MM.1S (cell line): ENCODE measurements at regions not wholly inside any gene's neighbourhood (a gene's known extent, or its start where the extent isn't known, plus 50 kb on each side); places are given as distances from the start of the nearest gene placed in this dataset.
A peak's percentile ranks its signal among the peaks of the same experiment; 100 is the strongest.

Experiments
- DNase-seq: peaks from one replicate; pipeline ENCODE4 v3.0.0-alpha.2; 2015
- H2AFZ ChIP-seq: fragments of 300-600 bp; sonication (generic); 2 replicates; pipeline ENCODE4 v1.6.0; 2016; ENCODE audit warnings: antibody characterized with exemption, low read length
- H3F3A ChIP-seq: fragments of 300-600 bp; sonication (generic); 2 replicates; pipeline ENCODE4 v1.6.1; 2016; ENCODE audit warnings: mild to moderate bottlenecking, antibody characterized with exemption, low read length, moderate library complexity, mixed read lengths; ENCODE audit not compliant: insufficient read depth
- H3K27ac ChIP-seq: fragments of 300-600 bp; sonication (generic); 2 replicates; pipeline ENCODE4 v1.5.1; 2016; ENCODE audit warnings: mild to moderate bottlenecking, low read length
- H3K27me3 ChIP-seq: fragments of 300-600 bp; sonication (generic); replicated peaks from 2 replicates; pipeline ENCODE4 v1.6.0; 2016; ENCODE audit warnings: low read length; ENCODE audit not compliant: insufficient read depth
- H3K36me3 ChIP-seq: fragments of 300-600 bp; sonication (generic); replicated peaks from 2 replicates; pipeline ENCODE4 v1.6.1; 2016; ENCODE audit warnings: mild to moderate bottlenecking, low read length, mixed read lengths; ENCODE audit not compliant: insufficient read depth
- H3K4me1 ChIP-seq: fragments of 300-600 bp; sonication (generic); 2 replicates; pipeline ENCODE4 v1.6.1; 2016; ENCODE audit warnings: low read length, mixed read lengths
- H3K4me2 ChIP-seq: fragments of 300-600 bp; sonication (generic); 2 replicates; pipeline ENCODE4 v1.6.0; 2016; ENCODE audit warnings: low read depth, low read length
- H3K4me3 ChIP-seq: fragments of 300-600 bp; sonication (generic); 2 replicates; pipeline ENCODE4 v1.5.1; 2016; ENCODE audit warnings: low read length, mixed read lengths
- H3K79me2 ChIP-seq: fragments of 300-600 bp; sonication (generic); 2 replicates; pipeline ENCODE4 v1.6.1; 2016; ENCODE audit warnings: mixed run types, low read length, mixed read lengths
- H3K9ac ChIP-seq: fragments of 300-600 bp; sonication (generic); 2 replicates; pipeline ENCODE4 v1.6.1; 2016; ENCODE audit warnings: low read length, mixed read lengths
- H3K9me2 ChIP-seq: fragments of 300-600 bp; sonication (generic); replicated peaks from 2 replicates; pipeline ENCODE4 v1.6.1; 2016; ENCODE audit warnings: mild to moderate bottlenecking, low read length, mixed read lengths; ENCODE audit not compliant: insufficient read depth
- H3K9me3 ChIP-seq: fragments of 300-600 bp; sonication (generic); replicated peaks from 2 replicates; pipeline ENCODE4 v1.6.1; 2016; ENCODE audit warnings: mild to moderate bottlenecking, low read length, mixed read lengths; ENCODE audit not compliant: insufficient read depth
- H4K20me1 ChIP-seq: fragments of 300-600 bp; sonication (generic); 2 replicates; pipeline ENCODE4 v1.6.1; 2016; ENCODE audit warnings: mild to moderate bottlenecking, low read length, moderate library complexity, mixed read lengths; ENCODE audit not compliant: insufficient read depth
- EZH2 ChIP-seq: fragments of 300-600 bp; sonication (generic); optimal IDR thresholded peaks from 2 replicates; pipeline ENCODE3; 2017; ENCODE audit warnings: low read depth, mild to moderate bottlenecking, antibody characterized with exemption, low read length, mixed read lengths
- EZH2phosphoT487 ChIP-seq: fragments of 300-600 bp; sonication (generic); IDR thresholded peaks from 2 replicates; pipeline ENCODE4 v1.6.1; 2018; ENCODE audit warnings: antibody characterized with exemption, low read length
- TF ChIP-seq, protein P1 (sequence below): fragments of 300-600 bp; sonication (generic); IDR thresholded peaks from 2 replicates; pipeline ENCODE4 v1.5.1; 2016; ENCODE audit warnings: antibody characterized with exemption, low read length, mixed read lengths

DNA sequence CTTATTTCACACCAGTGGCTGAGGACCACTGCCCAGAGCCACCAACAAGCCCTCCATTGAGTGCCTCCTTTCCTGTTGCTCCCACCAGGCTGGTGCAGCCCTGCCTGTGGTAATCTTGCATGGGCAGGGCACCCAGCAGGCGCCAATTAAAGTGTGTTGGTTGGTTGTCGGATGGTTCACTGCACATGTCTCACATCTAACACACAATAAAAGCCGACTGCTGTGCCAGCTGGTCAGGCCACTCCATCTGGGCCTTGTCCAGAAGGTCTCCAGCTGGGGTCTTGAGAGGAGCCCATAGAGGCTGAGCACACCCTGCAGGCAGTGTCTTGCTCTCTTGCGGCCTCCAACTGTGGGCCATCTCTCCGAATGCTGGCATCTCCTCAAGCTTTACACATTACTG lies 494.8 kb upstream of the KLHL29 start:
- no peak overlapping the region for H3K9ac ChIP-seq
- H3K4me2 ChIP-seq: no peak overlapping the region
- no peak overlapping the region for H3K27ac ChIP-seq
- H3K9me3 ChIP-seq: no peaks in the 10 kb centered on the region
- peak; percentile 2 for DNase-seq
- H2AFZ ChIP-seq: no peak overlapping the region
- H4K20me1 ChIP-seq: no peaks in the 10 kb centered on the region
- H3K79me2 ChIP-seq: no peaks in the 10 kb centered on the region
- H3K36me3 ChIP-seq: no peaks in the 10 kb centered on the region
- H3F3A ChIP-seq: no peaks in the 10 kb centered on the region
- peaks cover 15% of the 10 kb centered on the region; the same call in 1 of the 2 replicates for H3K4me1 ChIP-seq
- H3K27me3 ChIP-seq: no peaks in the 10 kb centered on the region
- TF ChIP-seq EZH2phosphoT487 (no peak), EZH2 (no peak)
- TF ChIP-seq, protein P1, sequence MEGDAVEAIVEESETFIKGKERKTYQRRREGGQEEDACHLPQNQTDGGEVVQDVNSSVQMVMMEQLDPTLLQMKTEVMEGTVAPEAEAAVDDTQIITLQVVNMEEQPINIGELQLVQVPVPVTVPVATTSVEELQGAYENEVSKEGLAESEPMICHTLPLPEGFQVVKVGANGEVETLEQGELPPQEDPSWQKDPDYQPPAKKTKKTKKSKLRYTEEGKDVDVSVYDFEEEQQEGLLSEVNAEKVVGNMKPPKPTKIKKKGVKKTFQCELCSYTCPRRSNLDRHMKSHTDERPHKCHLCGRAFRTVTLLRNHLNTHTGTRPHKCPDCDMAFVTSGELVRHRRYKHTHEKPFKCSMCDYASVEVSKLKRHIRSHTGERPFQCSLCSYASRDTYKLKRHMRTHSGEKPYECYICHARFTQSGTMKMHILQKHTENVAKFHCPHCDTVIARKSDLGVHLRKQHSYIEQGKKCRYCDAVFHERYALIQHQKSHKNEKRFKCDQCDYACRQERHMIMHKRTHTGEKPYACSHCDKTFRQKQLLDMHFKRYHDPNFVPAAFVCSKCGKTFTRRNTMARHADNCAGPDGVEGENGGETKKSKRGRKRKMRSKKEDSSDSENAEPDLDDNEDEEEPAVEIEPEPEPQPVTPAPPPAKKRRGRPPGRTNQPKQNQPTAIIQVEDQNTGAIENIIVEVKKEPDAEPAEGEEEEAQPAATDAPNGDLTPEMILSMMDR: no peak
- no peaks in the 10 kb centered on the region for H3K9me2 ChIP-seq
- no peak overlapping the region for H3K4me3 ChIP-seq

DNA sequence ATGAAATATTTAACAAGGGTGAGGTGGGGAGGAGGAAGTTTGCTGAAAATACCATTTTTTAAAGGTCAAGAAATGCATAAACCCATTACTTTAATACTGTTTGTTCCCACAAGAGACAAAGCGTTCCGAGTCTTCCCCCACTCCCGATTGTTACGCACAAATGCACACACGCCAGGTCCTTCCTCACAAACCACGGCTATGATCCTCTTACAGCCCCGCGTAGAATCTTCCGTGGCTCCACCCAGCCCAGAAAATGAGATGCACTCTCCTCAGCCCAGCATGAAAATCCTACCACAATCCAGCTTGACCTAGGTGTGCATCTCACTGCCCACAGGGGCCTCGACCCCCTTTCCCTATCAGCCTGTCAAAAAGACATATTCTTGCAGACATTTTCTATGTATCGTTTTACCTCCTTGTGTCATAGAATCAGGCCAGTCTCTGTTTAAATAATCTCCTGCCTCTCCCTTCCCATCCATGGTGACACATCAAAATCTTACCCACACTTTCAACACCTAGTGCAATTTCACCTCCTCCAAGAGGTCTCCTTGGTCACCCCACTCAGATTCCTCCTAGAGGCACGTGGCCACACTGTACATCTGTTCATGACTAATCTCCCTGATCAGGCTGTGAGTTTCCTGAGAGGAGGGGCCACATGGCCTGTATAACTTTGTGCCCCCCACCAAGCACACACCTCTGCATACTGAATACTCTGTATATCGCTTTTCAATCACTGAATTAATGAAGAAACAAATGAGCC lies 491.0 kb upstream of the KLHL29 start:
- H3K79me2 ChIP-seq: no peaks in the 10 kb centered on the region
- no peak overlapping the region for H3K4me3 ChIP-seq
- no peaks in the 10 kb centered on the region for H3K27me3 ChIP-seq
- no peaks in the 10 kb centered on the region for H3K9me3 ChIP-seq
- peaks cover 10% of the 10 kb centered on the region; the same call in 1 of the 2 replicates for H3K4me1 ChIP-seq
- no peak overlapping the region for H3K4me2 ChIP-seq
- H3K9me2 ChIP-seq: no peaks in the 10 kb centered on the region
- TF ChIP-seq EZH2: no peak
- no peak for TF ChIP-seq EZH2phosphoT487
- TF ChIP-seq, protein P1: no peak
- H3F3A ChIP-seq: no peaks in the 10 kb centered on the region
- peak; percentile 4 for DNase-seq
- no peaks in the 10 kb centered on the region for H3K36me3 ChIP-seq
- no peak overlapping the region for H3K9ac ChIP-seq
- H4K20me1 ChIP-seq: no peaks in the 10 kb centered on the region
- no peak overlapping the region for H2AFZ ChIP-seq
- H3K27ac ChIP-seq: no peak overlapping the region

DNA sequence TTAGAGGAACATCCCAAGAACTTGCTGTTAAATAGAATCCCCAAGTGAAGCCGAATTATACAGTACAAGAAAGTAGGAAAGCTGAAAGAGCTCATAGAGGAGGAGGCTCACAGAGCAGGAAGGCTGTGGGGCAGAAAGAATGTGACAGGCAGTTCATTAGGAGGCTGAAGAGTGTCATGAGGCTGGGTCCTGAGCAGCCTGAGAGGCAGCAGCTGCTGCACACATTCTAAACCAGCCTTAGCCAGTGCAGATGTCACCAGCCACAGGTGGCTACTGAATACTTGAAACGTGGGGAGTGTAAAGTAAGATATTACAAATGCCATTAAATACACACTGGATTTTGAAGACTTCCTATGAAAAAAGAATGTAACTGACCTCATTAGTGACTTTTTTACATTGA lies 490.2 kb upstream of the KLHL29 start:
- no peaks in the 10 kb centered on the region for H3K79me2 ChIP-seq
- no peaks in the 10 kb centered on the region for H4K20me1 ChIP-seq
- H3K9me2 ChIP-seq: no peaks in the 10 kb centered on the region
- TF ChIP-seq EZH2phosphoT487 (no peak), EZH2 (no peak)
- TF ChIP-seq, protein P1: no peak
- peak; percentile 63 for DNase-seq
- no peaks in the 10 kb centered on the region for H3F3A ChIP-seq
- H2AFZ ChIP-seq: no peak overlapping the region
- H3K9me3 ChIP-seq: no peaks in the 10 kb centered on the region
- H3K27me3 ChIP-seq: no peaks in the 10 kb centered on the region
- no peak overlapping the region; the same call in 1 of the 2 replicates for H3K27ac ChIP-seq
- no peaks in the 10 kb centered on the region for H3K36me3 ChIP-seq
- no peak overlapping the region for H3K9ac ChIP-seq
- no peak overlapping the region for H3K4me2 ChIP-seq
- H3K4me3 ChIP-seq: no peak overlapping the region
- 0 out of 2 replicates have a peak, but pooled peaks cover 3% of the 10 kb centered on the region for H3K4me1 ChIP-seq
